H1 (cell line): ENCODE measurements at regions not wholly inside any gene's neighbourhood (a gene's known extent, or its start where the extent isn't known, plus 50 kb on each side); places are given as distances from the start of the nearest gene placed in this dataset.

Experiments
- ATF3 ChIP-seq: IDR thresholded peaks from 2 replicates; pipeline ENCODE4 v1.6.1; 2011; ENCODE audit warnings: low read depth, mild to moderate bottlenecking, low read length; ENCODE audit not compliant: insufficient read depth
- EP300 ChIP-seq, 2 experiments: IDR thresholded peaks; 1 replicate in 1 of 2; 2 replicates in 1 of 2; pipeline ENCODE4 v1.6.1; 2011 to 2012; ENCODE audit warnings: low read depth in 2 of 2, low read length in 2 of 2, mild to moderate bottlenecking in 2 of 2, borderline replicate concordance in 1 of 2, inconsistent platforms in 1 of 2, moderate library complexity in 1 of 2
- EZH2 ChIP-seq: fragments of 200-600 bp; sonication (generic); IDR thresholded peaks from 2 replicates; pipeline ENCODE4 v1.7.1; 2012; ENCODE audit warnings: low read depth, mild to moderate bottlenecking, moderate library complexity, low read length, inconsistent platforms; ENCODE audit not compliant: severe bottlenecking
- JUN ChIP-seq: IDR thresholded peaks from 2 replicates; pipeline ENCODE4 v1.6.1; 2011; ENCODE audit warnings: low read depth, mild to moderate bottlenecking, improper control_type of control experiment, low read length
- JUND ChIP-seq: IDR thresholded peaks from 2 replicates; pipeline ENCODE4 v1.6.1; 2011; ENCODE audit warnings: mild to moderate bottlenecking, improper control_type of control experiment, low read length
- MAX ChIP-seq: IDR thresholded peaks from 2 replicates; pipeline ENCODE4 v1.6.1; 2012; ENCODE audit warnings: inconsistent platforms
- POLR2A ChIP-seq, 2 experiments: IDR thresholded peaks; 1 replicate in 1 of 2; 2 replicates in 1 of 2; pipeline ENCODE4 v1.6.1; 2011; ENCODE audit warnings: low read depth in 2 of 2, low read length in 2 of 2, mild to moderate bottlenecking in 2 of 2; ENCODE audit errors: control extremely low read depth in 1 of 2
- POLR2AphosphoS5 ChIP-seq: IDR thresholded peaks from 2 replicates; pipeline ENCODE4 v1.6.1; 2011; ENCODE audit warnings: low read depth, low read length
- RBBP5 ChIP-seq: IDR thresholded peaks from 2 replicates; pipeline ENCODE4 v1.7.1; 2012; ENCODE audit warnings: low read depth, mild to moderate bottlenecking, inconsistent platforms, low read length, moderate library complexity, borderline replicate concordance
- RFX5 ChIP-seq: IDR thresholded peaks from 2 replicates; pipeline ENCODE4 v1.6.1; 2011; ENCODE audit warnings: low read depth, low read length, improper control_type of control experiment, borderline replicate concordance
- SIN3A ChIP-seq, 2 experiments: IDR thresholded peaks in 1 of 2; conservative IDR thresholded peaks in 1 of 2; 2 replicates each; pipeline ENCODE4 v1.6.1; 2011 to 2012; ENCODE audit warnings: low read length in 2 of 2, improper control_type of control experiment in 1 of 2, low read depth in 1 of 2, mild to moderate bottlenecking in 1 of 2
- SUZ12 ChIP-seq: fragments of 200-600 bp; sonication (generic); IDR thresholded peaks from 2 replicates; pipeline ENCODE4 v1.6.1; 2012; ENCODE audit warnings: mild to moderate bottlenecking, inconsistent platforms, low read length, moderate library complexity, mixed read lengths
- YY1 ChIP-seq: IDR thresholded peaks from 2 replicates; pipeline ENCODE4 v1.6.1; 2011; ENCODE audit warnings: low read depth, mild to moderate bottlenecking, low read length
- TF ChIP-seq, protein P1 (sequence below), 3 experiments: IDR thresholded peaks; 1 replicate in 2 of 3; 2 replicates in 1 of 3; pipeline versions ENCODE4 v1.5.1 to v1.6.1; 2011; ENCODE audit warnings: low read length in 3 of 3, mild to moderate bottlenecking in 3 of 3, inconsistent platforms in 2 of 3, low read depth in 1 of 3, moderate library complexity in 1 of 3; ENCODE audit not compliant: insufficient read depth in 1 of 3; ENCODE audit errors: control extremely low read depth in 1 of 3

- no peak for TF ChIP-seq POLR2A (IDR thresholded peaks at IDR 0.05; ENCODE audit: control extremely low read depth in 1 of 2, low read depth in 2 of 2, low read length in 2 of 2)
- TF ChIP-seq POLR2AphosphoS5: no peak
- TF ChIP-seq RFX5: no peak
- TF ChIP-seq JUND: no peak
- TF ChIP-seq, protein P1, sequence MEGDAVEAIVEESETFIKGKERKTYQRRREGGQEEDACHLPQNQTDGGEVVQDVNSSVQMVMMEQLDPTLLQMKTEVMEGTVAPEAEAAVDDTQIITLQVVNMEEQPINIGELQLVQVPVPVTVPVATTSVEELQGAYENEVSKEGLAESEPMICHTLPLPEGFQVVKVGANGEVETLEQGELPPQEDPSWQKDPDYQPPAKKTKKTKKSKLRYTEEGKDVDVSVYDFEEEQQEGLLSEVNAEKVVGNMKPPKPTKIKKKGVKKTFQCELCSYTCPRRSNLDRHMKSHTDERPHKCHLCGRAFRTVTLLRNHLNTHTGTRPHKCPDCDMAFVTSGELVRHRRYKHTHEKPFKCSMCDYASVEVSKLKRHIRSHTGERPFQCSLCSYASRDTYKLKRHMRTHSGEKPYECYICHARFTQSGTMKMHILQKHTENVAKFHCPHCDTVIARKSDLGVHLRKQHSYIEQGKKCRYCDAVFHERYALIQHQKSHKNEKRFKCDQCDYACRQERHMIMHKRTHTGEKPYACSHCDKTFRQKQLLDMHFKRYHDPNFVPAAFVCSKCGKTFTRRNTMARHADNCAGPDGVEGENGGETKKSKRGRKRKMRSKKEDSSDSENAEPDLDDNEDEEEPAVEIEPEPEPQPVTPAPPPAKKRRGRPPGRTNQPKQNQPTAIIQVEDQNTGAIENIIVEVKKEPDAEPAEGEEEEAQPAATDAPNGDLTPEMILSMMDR (IDR thresholded peaks at IDR 0.05; ENCODE audit: control extremely low read depth in 1 of 3, insufficient read depth in 1 of 3, low read depth in 1 of 3, low read length in 3 of 3): no peak
- TF ChIP-seq RBBP5: no peak
- 0 out of 2 replicates have a peak, but pooled peaks have one; percentile 19 for TF ChIP-seq YY1
- no peak for TF ChIP-seq SUZ12
- no peak for TF ChIP-seq SIN3A (conservative IDR thresholded peaks at IDR 0.05 in 1 of 2, IDR thresholded peaks at IDR 0.05 in 1 of 2; ENCODE audit: low read depth in 1 of 2, low read length in 2 of 2)
- TF ChIP-seq ATF3: no peak
- no peak for TF ChIP-seq EZH2
- no peak for TF ChIP-seq JUN
- no peak for TF ChIP-seq MAX
- no peak for TF ChIP-seq EP300 (IDR thresholded peaks at IDR 0.05; ENCODE audit: borderline replicate concordance in 1 of 2, low read depth in 2 of 2, low read length in 2 of 2)
These were observed 555.4 kb downstream of the BCOR start for GRCh38 chrX:39542316-39542715.
